ENCODE measurements at regions not wholly inside any gene's neighbourhood (a gene's known extent, or its start where the extent isn't known, plus 50 kb on each side); places are given as distances from the start of the nearest gene placed in this dataset.
"Not testable (repeated sequence)": the region's sequence is repeated elsewhere in the genome, so short reads cannot be mapped to it uniquely, and the experiment has no call there.

- H3K4me3 ChIP-seq (ENCODE audit: low read depth, low read length) = no peak overlapping the region
- no peak for DNase-seq (ENCODE audit: low read depth)
- no peak for TF ChIP-seq CTCF (conservative IDR thresholded peaks at IDR 0.05; ENCODE audit: low read depth, low read length)
Measured at GRCh38 chr9:65444943-65445342, 159.9 kb upstream of the FOXD4L5 start.

- not testable (repeated sequence) for DNase-seq (ENCODE audit: low read depth); H3K4me3 ChIP-seq (ENCODE audit: low read depth, low read length)
Measured at GRCh38 chr9:65442116-65442515, 157.1 kb upstream of the FOXD4L5 start.

GRCh38 chr9:65441324-65441920 lies 156.4 kb upstream of the FOXD4L5 start:
- DNase-seq (ENCODE audit: low read depth); H3K4me3 ChIP-seq (ENCODE audit: low read depth, low read length): not testable (repeated sequence)

- DNase-seq (ENCODE audit: low read depth) = no peak
- no peak for TF ChIP-seq CTCF (conservative IDR thresholded peaks at IDR 0.05; ENCODE audit: low read depth, low read length)
- no peak overlapping the region for H3K4me3 ChIP-seq (ENCODE audit: low read depth, low read length)
Measured at GRCh38 chr9:65437724-65438123, 152.7 kb upstream of the FOXD4L5 start.

GRCh38 chr9:65435464-65435863 lies 150.5 kb upstream of the FOXD4L5 start:
- no peak overlapping the region for H3K4me3 ChIP-seq (ENCODE audit: low read depth, low read length)
- no peak for DNase-seq (ENCODE audit: low read depth)
- TF ChIP-seq CTCF (conservative IDR thresholded peaks at IDR 0.05; ENCODE audit: low read depth, low read length) = no peak

GRCh38 chr9:65432722-65433323 lies 147.8 kb upstream of the FOXD4L5 start:
- TF ChIP-seq CTCF (conservative IDR thresholded peaks at IDR 0.05; ENCODE audit: low read depth, low read length) = no peak
- no peak for DNase-seq (ENCODE audit: low read depth)
- no peak overlapping the region for H3K4me3 ChIP-seq (ENCODE audit: low read depth, low read length)

GRCh38 chr9:65432051-65432450 lies 147.0 kb upstream of the FOXD4L5 start:
- DNase-seq (ENCODE audit: low read depth) = no peak
- H3K4me3 ChIP-seq (ENCODE audit: low read depth, low read length) = no peak overlapping the region
- no peak for TF ChIP-seq CTCF (conservative IDR thresholded peaks at IDR 0.05; ENCODE audit: low read depth, low read length)

- no peak for DNase-seq (ENCODE audit: low read depth)
- H3K4me3 ChIP-seq (ENCODE audit: low read depth, low read length) = no peak overlapping the region
- no peak for TF ChIP-seq CTCF (conservative IDR thresholded peaks at IDR 0.05; ENCODE audit: low read depth, low read length)
Measured at GRCh38 chr9:65430221-65430620, 145.2 kb upstream of the FOXD4L5 start.

- not testable (repeated sequence) for H3K4me3 ChIP-seq (ENCODE audit: low read depth, low read length); DNase-seq (ENCODE audit: low read depth)
Measured at GRCh38 chr9:65427361-65427760, 142.4 kb upstream of the FOXD4L5 start.

GRCh38 chr9:65426813-65427212 lies 141.8 kb upstream of the FOXD4L5 start:
- not testable (repeated sequence) for H3K4me3 ChIP-seq (ENCODE audit: low read depth, low read length); DNase-seq (ENCODE audit: low read depth)
